Astrocyte (in vitro differentiated cells and primary cell): ENCODE measurements at regions not wholly inside any gene's neighbourhood (a gene's known extent, or its start where the extent isn't known, plus 50 kb on each side); places are given as distances from the start of the nearest gene placed in this dataset.

Experiments
- CTCF ChIP-seq: IDR thresholded peaks from 2 replicates; pipeline ENCODE4 v1.5.1; 2011; ENCODE audit warnings: low read depth, mild to moderate bottlenecking, inconsistent platforms, low read length, moderate library complexity; ENCODE audit not compliant: insufficient read depth
- EZH2 ChIP-seq: IDR thresholded peaks from 2 replicates; pipeline ENCODE4 v1.6.1; 2012; ENCODE audit warnings: mild to moderate bottlenecking, low read length, inconsistent platforms; ENCODE audit not compliant: insufficient read depth

- TF ChIP-seq EZH2 (no peak), CTCF (no peak)
Measured at GRCh38 chr17:74077231-74077630, 126.2 kb upstream of the RPL38 start.
